Erythroblast (primary cell): ENCODE measurements at regions not wholly inside any gene's neighbourhood (a gene's known extent, or its start where the extent isn't known, plus 50 kb on each side); places are given as distances from the start of the nearest gene placed in this dataset.

Source experiments
- GATA1 ChIP-seq: IDR thresholded peaks from 2 replicates; pipeline ENCODE4 v1.6.1; 2011; ENCODE audit warnings: low read depth, mild to moderate bottlenecking, control low read depth, low read length, moderate library complexity
- POLR2A ChIP-seq: IDR thresholded peaks from 2 replicates; pipeline ENCODE4 v1.6.1; 2011; ENCODE audit warnings: mild to moderate bottlenecking, low read length

DNA sequence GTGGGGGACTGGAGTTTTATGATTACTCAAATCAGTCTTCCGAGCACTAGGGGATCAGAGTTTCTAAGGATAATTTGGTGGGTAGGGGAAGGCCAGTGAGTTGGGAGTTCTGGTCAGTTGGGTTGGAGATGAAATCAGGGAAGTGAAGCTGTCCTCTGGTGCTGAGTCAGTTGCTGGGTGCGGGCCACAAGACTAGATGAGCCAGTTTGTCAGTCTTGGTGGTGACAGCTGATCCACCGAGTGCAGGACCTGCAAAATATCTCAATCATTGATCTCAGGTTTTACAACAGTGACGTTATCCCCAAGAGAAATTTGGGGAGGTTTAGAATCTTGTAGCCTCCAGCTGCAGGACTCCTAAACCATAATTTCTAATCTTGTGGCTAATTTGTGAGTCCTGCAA is 249.4 kb downstream of the FAM43A start:
- no peak for TF ChIP-seq POLR2A
- no peak for TF ChIP-seq GATA1
